ENCODE measurements at regions not wholly inside any gene's neighbourhood (a gene's known extent, or its start where the extent isn't known, plus 50 kb on each side); places are given as distances from the start of the nearest gene placed in this dataset.

GRCh38 chr1:208600456-208601190 is 356.4 kb upstream of the PLXNA2 start:
- ATAC-seq (ENCODE audit: low FRiP score): no peak
- TF ChIP-seq CTCF (IDR thresholded peaks at IDR 0.05): no peak
- no peak for DNase-seq (ENCODE audit: low spot score)

- no peak for ATAC-seq (ENCODE audit: low FRiP score)
- no peak for TF ChIP-seq CTCF (IDR thresholded peaks at IDR 0.05)
- DNase-seq (ENCODE audit: low spot score): no peak
These were observed 357.4 kb upstream of the PLXNA2 start for GRCh38 chr1:208601561-208601960.

- TF ChIP-seq CTCF (IDR thresholded peaks at IDR 0.05): no peak
- no peak for ATAC-seq (ENCODE audit: low FRiP score)
These were observed 359.5 kb upstream of the PLXNA2 start for GRCh38 chr1:208603721-208604120.

GRCh38 chr1:208604295-208604694 is 360.1 kb upstream of the PLXNA2 start:
- no peak for DNase-seq (ENCODE audit: low spot score)
- ATAC-seq (ENCODE audit: low FRiP score): no peak
- no peak for TF ChIP-seq CTCF (IDR thresholded peaks at IDR 0.05)

More at GRCh38 chr1:208603721-208604120, 359.5 kb upstream of the PLXNA2 start:
- DNase-seq (ENCODE audit: low spot score): no peak

GRCh38 chr1:208606959-208607358 is 362.8 kb upstream of the PLXNA2 start:
- no peak for ATAC-seq (ENCODE audit: low FRiP score)
- TF ChIP-seq CTCF (IDR thresholded peaks at IDR 0.05): no peak

GRCh38 chr1:208607616-208608015 is 363.4 kb upstream of the PLXNA2 start:
- DNase-seq (ENCODE audit: low spot score) (no peak), ATAC-seq (ENCODE audit: low FRiP score) (no peak)
- TF ChIP-seq CTCF (IDR thresholded peaks at IDR 0.05): no peak

More at GRCh38 chr1:208606959-208607358, 362.8 kb upstream of the PLXNA2 start:
- no peak for DNase-seq (ENCODE audit: low spot score)

- DNase-seq (ENCODE audit: low spot score) (no peak), ATAC-seq (ENCODE audit: low FRiP score) (no peak)
- no peak for TF ChIP-seq CTCF (IDR thresholded peaks at IDR 0.05)
These were observed 370.4 kb upstream of the PLXNA2 start for GRCh38 chr1:208614610-208615009.
